Transverse colon (tissue), 4 donors: ENCODE measurements at regions not wholly inside any gene's neighbourhood (a gene's known extent, or its start where the extent isn't known, plus 50 kb on each side); places are given as distances from the start of the nearest gene placed in this dataset.

ENCODE experiments used
- DNase-seq: peaks from one replicate; pipeline ENCODE4 v3.0.0-alpha.2; 2019
- H3K27ac ChIP-seq, 4 donors: fragments of 200-600 bp; sonication (generic); 2 replicates each; pipeline ENCODE4 v1.5.1; 2016 to 2018; ENCODE audit warnings: inconsistent platforms in 4 of 4
- H3K27me3 ChIP-seq: fragments of 200-600 bp; sonication (generic); 2 replicates; pipeline ENCODE4 v1.5.1; 2017; ENCODE audit warnings: inconsistent platforms
- H3K36me3 ChIP-seq, 4 donors: fragments of 200-600 bp; sonication (generic); 2 replicates each; pipeline ENCODE4 v1.5.1; 2017 to 2019; ENCODE audit warnings: inconsistent platforms in 4 of 4
- H3K4me1 ChIP-seq, 4 donors: fragments of 200-600 bp; sonication (generic); 2 replicates each; pipeline ENCODE4 v1.5.1; 2017 to 2020; ENCODE audit warnings: inconsistent platforms in 4 of 4
- H3K4me3 ChIP-seq, 4 donors: fragments of 200-600 bp; sonication (generic); 1 replicate in 1 of 4; 2 replicates in 3 of 4; pipeline versions ENCODE4 v1.5.1 to v1.6.1; 2017 to 2019; ENCODE audit warnings: inconsistent platforms in 4 of 4
- H3K9me3 ChIP-seq, 2 donors: fragments of 200-600 bp; sonication (generic); 2 replicates each; pipeline ENCODE4 v1.5.1; 2017 to 2019; ENCODE audit warnings: inconsistent platforms in 2 of 2
- CTCF ChIP-seq, 5 experiments: fragments of 200-600 bp in 3 of 5; fragments of 450-650 bp in 2 of 5; sonication (generic) in 3 of 5; IDR thresholded peaks; 1 replicate in 2 of 5; 2 replicates in 3 of 5; pipeline ENCODE4 v1.5.1; 2016 to 2017; ENCODE audit warnings: antibody characterized with exemption in 5 of 5, inconsistent platforms in 3 of 5, mild to moderate bottlenecking in 2 of 5, moderate library complexity in 1 of 5
- EP300 ChIP-seq: sonication (generic); formaldehyde crosslinking; IDR thresholded peaks from one replicate; pipeline ENCODE4 v1.6.1; 2017; ENCODE audit warnings: antibody characterized with exemption, low read depth
- POLR2A ChIP-seq: fragments of 450-650 bp; IDR thresholded peaks from one replicate; pipeline ENCODE4 v1.6.1; 2016; ENCODE audit warnings: antibody characterized with exemption, mild to moderate bottlenecking, moderate library complexity
- POLR2AphosphoS5 ChIP-seq, 3 donors: sonication (generic); formaldehyde crosslinking; IDR thresholded peaks; one replicate each; pipeline ENCODE4 v1.6.1; 2016; ENCODE audit warnings: antibody characterized with exemption in 3 of 3
- WGBS, 2 donors: methylation state at CpG; one replicate each; pipeline ENCODE4 v1.1.5; 2018; ENCODE audit warnings: low coverage in 1 of 2; 5-methylcytosine and 5-hydroxymethylcytosine counted together
- in situ Hi-C, 4 donors: fragments of 200-750 bp; cut with MboI; loops; one replicate each; pipeline versions ENCODE4 v1.15.0 to v1.15.1; 2017; ENCODE audit warnings: low sequenced_read_pairs in 3 of 4, low pct_ligation_motif_present in 1 of 4, low pct_unique_long_range_greater_than_20kb in 1 of 4
- intact Hi-C: fragments of 100-400 bp; cut with DNase I; formaldehyde crosslinking; loops from one replicate; pipeline ENCODE4 v1.15.1; 2023; ENCODE audit warnings: low total_unique reads

GRCh38 chr17:17419166-17419565 is 57.6 kb upstream of the MED9 start:
- Histone ChIP-seq H3K36me3 (no peaks in the 10 kb centered on the region), H3K27me3 (no peaks in the 10 kb centered on the region), H3K4me3 (no peak overlapping the region), H3K9me3 (no peaks in the 10 kb centered on the region), H3K27ac (peak overlapping the region in 3 of 4 donors; percentile 33 to 70 (median 57)), H3K4me1 (peaks cover 0 to 15% (median 7%) of the 10 kb centered on the region in 4 donors)
- intact Hi-C loops (no loop called here), in situ Hi-C loops (no loop called here)
- no peak for TF ChIP-seq POLR2A
- no peak for TF ChIP-seq EP300
- TF ChIP-seq CTCF (IDR thresholded peaks at IDR 0.05): no peak
- no peak for TF ChIP-seq POLR2AphosphoS5 (IDR thresholded peaks at IDR 0.05)
- DNase-seq: no peak
- WGBS, 2 donors: 93% methylated on average over 2 of the region's 2 CpGs; no CpG with 5 or more reads in 1 of the 2 donors

- Histone ChIP-seq H3K4me1 (peaks cover 0 to 15% (median 7%) of the 10 kb centered on the region in 4 donors), H3K4me3 (no peak overlapping the region), H3K36me3 (no peaks in the 10 kb centered on the region), H3K27ac (peak overlapping the region in 1 of 4 donors; percentile 57), H3K27me3 (no peaks in the 10 kb centered on the region), H3K9me3 (no peaks in the 10 kb centered on the region)
- in situ Hi-C loops: no loop called here
- DNase-seq: no peak
- WGBS, 2 donors: 87% methylated on average over 4 of the region's 4 CpGs; no CpG with 5 or more reads in 1 of the 2 donors
- TF ChIP-seq CTCF (IDR thresholded peaks at IDR 0.05): no peak
- TF ChIP-seq POLR2AphosphoS5 (IDR thresholded peaks at IDR 0.05): no peak
- no peak for TF ChIP-seq EP300
- no peak for TF ChIP-seq POLR2A
- intact Hi-C loops: no loop called here
Observed at GRCh38 chr17:17419631-17420030, 57.2 kb upstream of the MED9 start.

- H3K36me3 ChIP-seq: no peaks in the 10 kb centered on the region
- TF ChIP-seq CTCF (IDR thresholded peaks at IDR 0.05) (no peak), POLR2A (no peak), EP300 (no peak), POLR2AphosphoS5 (IDR thresholded peaks at IDR 0.05) (no peak)
- no peak overlapping the region for H3K4me3 ChIP-seq
- H3K4me1 ChIP-seq: peaks cover 0 to 15% (median 7%) of the 10 kb centered on the region in 4 donors
- H3K9me3 ChIP-seq: no peaks in the 10 kb centered on the region
- no peak for DNase-seq
- H3K27ac ChIP-seq: no peak overlapping the region
- intact Hi-C loops (no loop called here), in situ Hi-C loops (no loop called here)
- H3K27me3 ChIP-seq: no peaks in the 10 kb centered on the region
- 33 to 64% methylated on average over 1 to 4 of the region's 4 CpGs for WGBS, 2 donors
Observed at GRCh38 chr17:17420082-17420481, 56.7 kb upstream of the MED9 start.

GRCh38 chr17:17420561-17421269 is 56.1 kb upstream of the MED9 start:
- no peak for TF ChIP-seq EP300
- no peak for TF ChIP-seq CTCF (IDR thresholded peaks at IDR 0.05)
- no peak for TF ChIP-seq POLR2A
- TF ChIP-seq POLR2AphosphoS5 (IDR thresholded peaks at IDR 0.05): no peak
- intact Hi-C loops (no loop called here), in situ Hi-C loops (no loop called here)
- Histone ChIP-seq H3K36me3 (no peaks in the 10 kb centered on the region), H3K4me3 (no peak overlapping the region), H3K27ac (no peak overlapping the region), H3K27me3 (no peaks in the 10 kb centered on the region), H3K4me1 (peaks cover 0 to 15% (median 7%) of the 10 kb centered on the region in 4 donors), H3K9me3 (no peaks in the 10 kb centered on the region)
- 71 to 85% methylated on average over 1 to 13 of the region's 16 CpGs for WGBS, 2 donors
- no peak for DNase-seq
